GM12878 (cell line): ENCODE measurements at regions not wholly inside any gene's neighbourhood (a gene's known extent, or its start where the extent isn't known, plus 50 kb on each side); places are given as distances from the start of the nearest gene placed in this dataset.

Experiments used
- ATAC-seq: fragments of 200-7000 bp; cut with Tn5 transposase; 3 replicates; pipeline ENCODE4 v1.9.1; 2020; ENCODE audit warnings: mild to moderate bottlenecking, moderate library complexity
- BruUV-seq: library from RNA; stranded (reverse); fragments of 400-500 nt; replicated peaks from 2 replicates; lab custom pipeline; 2021; lab: Mats Ljungman, UMichigan
- CTCF ChIA-PET: fragments of 300-600 bp; sonication (Branson Sonifier 250); formaldehyde crosslinking; extraction: SDS; loops from one replicate; lab custom pipeline; 2021; ENCODE audit warnings: inconsistent platforms; lab: Yijun Ruan, JAX
- POLR2A ChIA-PET: fragments of 350-600 bp; formaldehyde crosslinking; extraction: SDS; loops from one replicate; lab custom pipeline; 2021; ENCODE audit warnings: inconsistent platforms; lab: Charles Lee
- RAD21 ChIA-PET: fragments of 300-600 bp; sonication (Branson Sonifier 250); formaldehyde crosslinking; loops from one replicate; lab custom pipeline; 2023; ENCODE audit warnings: antibody characterized with exemption; ENCODE audit not compliant: unreplicated experiment; lab: Charles Lee
- SMC1A ChIA-PET: fragments of 300-600 bp; sonication (Branson Sonifier 250); formaldehyde crosslinking; loops from one replicate; lab custom pipeline; 2023; ENCODE audit not compliant: unreplicated experiment, uncharacterized antibody; lab: Charles Lee
- DNase-seq: peaks from one replicate; pipeline ENCODE4 v3.0.0-alpha.2; 2011; ENCODE audit warnings: low read depth, low spot score
- FAIRE-seq: peaks from 3 replicates; lab custom pipeline; 2011; peaks lifted over from hg19 to GRCh38; lab: Jason Lieb, UNC
- H2AFZ ChIP-seq: 2 replicates; pipeline ENCODE4 v1.6.0; 2011; ENCODE audit warnings: low read depth, low read length, control low read depth; ENCODE audit not compliant: control insufficient read depth
- H3K27ac ChIP-seq: 2 replicates; pipeline ENCODE4 v1.5.1; 2011; ENCODE audit warnings: control low read depth; ENCODE audit not compliant: control insufficient read depth, insufficient read depth
- H3K27me3 ChIP-seq, 2 experiments: replicated peaks in 1 of 2; 2 replicates each; pipeline versions ENCODE4 v1.6.0 to v1.6.1; 2011; ENCODE audit warnings: low read length in 1 of 2; ENCODE audit not compliant: control insufficient read depth in 2 of 2, insufficient read depth in 2 of 2
- H3K36me3 ChIP-seq, 2 experiments: 2 replicates each; pipeline ENCODE4 v1.5.1; 2011; ENCODE audit warnings: low read length in 1 of 2; ENCODE audit not compliant: control insufficient read depth in 2 of 2, insufficient read depth in 2 of 2
- H3K4me1 ChIP-seq: 2 replicates; pipeline ENCODE4 v1.6.1; 2011; ENCODE audit warnings: mild to moderate bottlenecking, low read length, moderate library complexity, mixed read lengths; ENCODE audit not compliant: control insufficient read depth, insufficient read depth
- H3K4me2 ChIP-seq: 2 replicates; pipeline ENCODE4 v1.6.0; 2011; ENCODE audit warnings: control low read depth; ENCODE audit not compliant: control insufficient read depth, insufficient read depth
- H3K4me3 ChIP-seq: fragments of 200-600 bp; sonication (generic); 2 replicates; pipeline ENCODE4 v1.5.1; 2016
- H3K79me2 ChIP-seq: 2 replicates; pipeline ENCODE4 v1.6.0; 2011; ENCODE audit warnings: low read length; ENCODE audit not compliant: control insufficient read depth, insufficient read depth
- H3K9ac ChIP-seq: 2 replicates; pipeline ENCODE4 v1.8.0; 2011; ENCODE audit warnings: low read length, control low read depth, mixed read lengths; ENCODE audit not compliant: control insufficient read depth, insufficient read depth
- H3K9me3 ChIP-seq: replicated peaks from 3 replicates; pipeline ENCODE4 v1.5.1; 2011; ENCODE audit warnings: mild to moderate bottlenecking, low read length; ENCODE audit not compliant: control insufficient read depth, insufficient read depth
- H4K20me1 ChIP-seq: 2 replicates; pipeline ENCODE4 v1.6.0; 2011; ENCODE audit not compliant: control insufficient read depth, insufficient read depth
- CHD1 ChIP-seq: IDR thresholded peaks from 2 replicates; pipeline ENCODE4 v1.6.1; 2012; ENCODE audit warnings: low read depth, low read length, improper control_type of control experiment
- E2F8 ChIP-seq: fragments of 450-650 bp; IDR thresholded peaks from 2 replicates; pipeline ENCODE4 v1.6.1; 2018; ENCODE audit warnings: mild to moderate bottlenecking, low read depth, moderate library complexity; ENCODE audit not compliant: partially characterized antibody
- E4F1 ChIP-seq: fragments of 450-650 bp; IDR thresholded peaks from 2 replicates; pipeline ENCODE4 v1.6.1; 2018; ENCODE audit warnings: borderline replicate concordance, mild to moderate bottlenecking; ENCODE audit not compliant: partially characterized antibody
- ESRRA ChIP-seq: IDR thresholded peaks from 2 replicates; pipeline ENCODE4 v1.6.1; 2012; ENCODE audit warnings: mild to moderate bottlenecking, low read length, improper control_type of control experiment
- FOS ChIP-seq: IDR thresholded peaks from 3 replicates; pipeline ENCODE4 v1.6.1; 2011; ENCODE audit warnings: borderline replicate concordance; ENCODE audit not compliant: insufficient read length; ENCODE audit errors: extremely low read depth
- HDAC2 ChIP-seq: fragments of 200-600 bp; sonication (generic); IDR thresholded peaks from 2 replicates; pipeline ENCODE4 v1.6.1; 2017
- IRF5 ChIP-seq: fragments of 450-650 bp; IDR thresholded peaks from 2 replicates; pipeline ENCODE4 v1.6.1; 2017; ENCODE audit warnings: borderline replicate concordance
- JUND ChIP-seq: IDR thresholded peaks from 2 replicates; pipeline ENCODE4 v1.6.1; 2012; ENCODE audit warnings: low read depth, mild to moderate bottlenecking, low read length, improper control_type of control experiment, moderate library complexity
- NFYA ChIP-seq: IDR thresholded peaks from 2 replicates; pipeline ENCODE4 v1.6.1; 2011; ENCODE audit warnings: low read depth, mild to moderate bottlenecking, low read length, improper control_type of control experiment, borderline replicate concordance
- PKNOX1 ChIP-seq: fragments of 450-650 bp; IDR thresholded peaks from 2 replicates; pipeline ENCODE4 v1.6.1; 2016; ENCODE audit warnings: mild to moderate bottlenecking
- POLR2AphosphoS5 ChIP-seq: IDR thresholded peaks from 2 replicates; pipeline ENCODE4 v1.6.1; 2011; ENCODE audit warnings: mild to moderate bottlenecking, low read length, inconsistent platforms
- RCOR1 ChIP-seq: conservative IDR thresholded peaks from 2 replicates; pipeline ENCODE4 v1.6.1; 2012; ENCODE audit warnings: low read depth, low read length, improper control_type of control experiment
- RFX5 ChIP-seq: IDR thresholded peaks from 2 replicates; pipeline ENCODE4 v1.6.1; 2011; ENCODE audit warnings: low read depth, low read length, improper control_type of control experiment
- SMAD1 ChIP-seq: fragments of 450-650 bp; IDR thresholded peaks from 2 replicates; pipeline ENCODE4 v1.6.1; 2018; ENCODE audit warnings: mild to moderate bottlenecking, low read depth; ENCODE audit not compliant: partially characterized antibody
- WGBS: methylation state at CpG from one replicate; pipeline ENCODE4 v1.1.6; 2016; ENCODE audit warnings: low lambda C conversion rate; ENCODE audit not compliant: insufficient replicate concordance, insufficient coverage; ENCODE audit errors: missing lambda C conversion rate; 5-methylcytosine and 5-hydroxymethylcytosine counted together
- in situ Hi-C: fragments of 300-500 bp; cut with MboI; formaldehyde crosslinking; loops from 9 replicates; pipeline ENCODE4 v1.14.3; 2018; ENCODE audit warnings: mixed read lengths
- intact Hi-C: fragments of 100-400 bp; cut with micrococcal nuclease; formaldehyde crosslinking; loops from one replicate; pipeline ENCODE4 v1.14.2; 2022; ENCODE audit not compliant: unreplicated experiment

GRCh38 chr5:28512648-28513047 is 1474.3 kb upstream of the CDH9 start:
- H3K4me1 ChIP-seq: no peaks in the 10 kb centered on the region
- ChIA-PET RAD21 (interaction anchor here (1.0 to 1.7 kb wide), 6 partner anchors 10 to 64 kb away, joined by 3 to 6 read pairs (median 4); no protein-coding TSS in a partner anchor), SMC1A (interaction anchor here (0.8 to 3.0 kb wide), 10 partner anchors 11 to 428 kb away, joined by 3 to 17 read pairs (median 4); no protein-coding TSS in a partner anchor), CTCF (interaction anchor here (0.8 to 2.6 kb wide), 7 partner anchors 11 to 52 kb away, joined by 3 to 12 read pairs (median 3); no protein-coding TSS in a partner anchor), POLR2A (interaction anchor here (0.7 kb wide), 1 partner anchor 294 kb away, joined by 4 read pairs; no protein-coding TSS in a partner anchor)
- FAIRE-seq (no peak), ATAC-seq (no peak), DNase-seq (no peak)
- no peak overlapping the region for H3K9ac ChIP-seq
- H3K4me3 ChIP-seq: no peak overlapping the region
- no TSS peak for BruUV-seq
- no peaks in the 10 kb centered on the region for H3K9me3 ChIP-seq
- H3K27me3 ChIP-seq: no peaks in the 10 kb centered on the region
- intact Hi-C loops: no loop called here
- TF ChIP-seq E4F1 (no peak), SMAD1 (no peak), RFX5 (no peak), FOS (no peak), HDAC2 (no peak), IRF5 (no peak), RCOR1 (no peak), NFYA (no peak), E2F8 (no peak), CHD1 (no peak), POLR2AphosphoS5 (no peak), JUND (no peak), PKNOX1 (no peak), ESRRA (no peak)
- H3K79me2 ChIP-seq: no peaks in the 10 kb centered on the region
- 0% methylated on average over 4 of the region's 4 CpGs for WGBS
- H3K36me3 ChIP-seq: no peaks in the 10 kb centered on the region
- no peaks in the 10 kb centered on the region for H4K20me1 ChIP-seq
- no peak overlapping the region for H3K4me2 ChIP-seq
- in situ Hi-C loops: no loop called here
- H2AFZ ChIP-seq: no peak overlapping the region
- H3K27ac ChIP-seq: no peak overlapping the region
